CD14-positive monocyte (primary cell): ENCODE measurements at regions not wholly inside any gene's neighbourhood (a gene's known extent, or its start where the extent isn't known, plus 50 kb on each side); places are given as distances from the start of the nearest gene placed in this dataset.

Source experiments
- DNase-seq, 3 donors: peaks; one replicate each; pipeline ENCODE4 v3.0.0-alpha.2; 2011 to 2022
- H2AFZ ChIP-seq: 2 replicates; pipeline ENCODE4 v1.6.0; 2012; ENCODE audit warnings: mild to moderate bottlenecking, low read depth, low read length, inconsistent platforms; ENCODE audit not compliant: insufficient read depth, poor library complexity, severe bottlenecking
- H3K27ac ChIP-seq, 2 donors: 1 replicate in 1 of 2; 2 replicates in 1 of 2; pipeline ENCODE4 v1.5.1; 2012 to 2013; ENCODE audit warnings: low read length in 2 of 2, control low read depth in 1 of 2, inconsistent platforms in 1 of 2, low read depth in 1 of 2, mild to moderate bottlenecking in 1 of 2
- H3K27me3 ChIP-seq, 2 donors: one replicate each; pipeline versions ENCODE4 v1.6.0 to v1.6.1; 2011 to 2013; ENCODE audit warnings: low read length in 2 of 2; ENCODE audit not compliant: control insufficient read depth in 2 of 2, insufficient read depth in 2 of 2
- H3K36me3 ChIP-seq, 2 donors: replicated peaks in 1 of 2; 1 replicate in 1 of 2; 2 replicates in 1 of 2; pipeline versions ENCODE4 v1.5.1 to v1.6.1; 2012 to 2013; ENCODE audit warnings: low read length in 2 of 2, control low read depth in 1 of 2, inconsistent platforms in 1 of 2, mild to moderate bottlenecking in 1 of 2; ENCODE audit not compliant: insufficient read depth in 2 of 2, control insufficient read depth in 1 of 2
- H3K4me1 ChIP-seq, 2 donors: 1 replicate in 1 of 2; 2 replicates in 1 of 2; pipeline versions ENCODE4 v1.5.1 to v1.6.1; 2012 to 2013; ENCODE audit warnings: low read length in 2 of 2, control low read depth in 1 of 2, inconsistent platforms in 1 of 2, mild to moderate bottlenecking in 1 of 2, moderate library complexity in 1 of 2; ENCODE audit not compliant: insufficient read depth in 2 of 2, control insufficient read depth in 1 of 2
- H3K4me2 ChIP-seq: replicated peaks from 2 replicates; pipeline ENCODE3; 2012; ENCODE audit warnings: low read length, moderate library complexity, mild to moderate bottlenecking; ENCODE audit not compliant: poor library complexity, severe bottlenecking; ENCODE audit errors: extremely low read depth
- H3K4me3 ChIP-seq, 3 experiments: fragments of 200-600 bp in 1 of 3; sonication (generic) in 1 of 3; replicated peaks in 1 of 3; 1 replicate in 2 of 3; 2 replicates in 1 of 3; pipeline ENCODE4 v1.5.1; 2011 to 2013; ENCODE audit warnings: low read length in 3 of 3, mild to moderate bottlenecking in 3 of 3, control low read depth in 2 of 3, low read depth in 2 of 3, inconsistent platforms in 1 of 3, moderate library complexity in 1 of 3
- H3K79me2 ChIP-seq: 2 replicates; pipeline ENCODE4 v1.6.0; 2012; ENCODE audit warnings: mild to moderate bottlenecking, control low read depth, inconsistent platforms, low read length, moderate library complexity; ENCODE audit not compliant: insufficient read depth
- H3K9ac ChIP-seq: 2 replicates; pipeline ENCODE4 v1.6.0; 2017; ENCODE audit warnings: low read length, mild to moderate bottlenecking; ENCODE audit not compliant: insufficient read depth, poor library complexity, severe bottlenecking
- H3K9me3 ChIP-seq, 2 donors: replicated peaks in 1 of 2; 1 replicate in 1 of 2; 2 replicates in 1 of 2; pipeline versions ENCODE4 v1.5.1 to v1.6.1; 2012 to 2013; ENCODE audit warnings: low read length in 2 of 2, control low read depth in 1 of 2; ENCODE audit not compliant: control insufficient read depth in 1 of 2, insufficient read depth in 1 of 2
- H4K20me1 ChIP-seq: 2 replicates; pipeline ENCODE4 v1.6.0; 2012; ENCODE audit warnings: mild to moderate bottlenecking, low read length, control low read depth, moderate library complexity; ENCODE audit not compliant: insufficient read depth
- H3K27ac Mint-ChIP-seq, 7 donors: one replicate each; pipeline ENCODE4 v1.8.0; 2020; ENCODE audit warnings: mild to moderate bottlenecking in 7 of 7, mixed read lengths in 7 of 7, moderate library complexity in 6 of 7, inconsistent platforms in 2 of 7
- H3K27me3 Mint-ChIP-seq, 3 donors: one replicate each; pipeline ENCODE4 v1.8.0; 2021 to 2022; ENCODE audit warnings: low read depth in 3 of 3, mild to moderate bottlenecking in 3 of 3, mixed read lengths in 3 of 3, moderate library complexity in 3 of 3, inconsistent platforms in 1 of 3
- H3K36me3 Mint-ChIP-seq, 2 donors: one replicate each; pipeline ENCODE4 v1.8.0; 2020; ENCODE audit warnings: mixed read lengths in 2 of 2, inconsistent platforms in 1 of 2, mild to moderate bottlenecking in 1 of 2
- H3K4me1 Mint-ChIP-seq: one replicate; pipeline ENCODE4 v1.8.0; 2020; ENCODE audit warnings: mild to moderate bottlenecking, mixed read lengths
- H3K4me3 Mint-ChIP-seq, 2 donors: one replicate each; pipeline ENCODE4 v1.8.0; 2020; ENCODE audit warnings: mild to moderate bottlenecking in 2 of 2, mixed read lengths in 2 of 2, moderate library complexity in 1 of 2
- H3K9me3 Mint-ChIP-seq, 7 donors: one replicate each; pipeline ENCODE4 v1.8.0; 2020 to 2022; ENCODE audit warnings: mixed read lengths in 7 of 7, mild to moderate bottlenecking in 6 of 7, moderate library complexity in 6 of 7, inconsistent platforms in 2 of 7
- WGBS: methylation state at CpG from one replicate; pipeline ENCODE4 v1.1.5; 2013; ENCODE audit warnings: missing lambda C conversion rate; ENCODE audit not compliant: insufficient coverage; 5-methylcytosine and 5-hydroxymethylcytosine counted together
- intact Hi-C, 2 donors: fragments of 100-400 bp; cut with micrococcal nuclease; formaldehyde crosslinking; loops; one replicate each; pipeline versions ENCODE4 v1.15.0 to v1.15.1; 2023
- TF ChIP-seq, protein P1 (sequence below): fragments of 200-600 bp; IDR thresholded peaks from one replicate; pipeline ENCODE4 v1.8.0; 2022; ENCODE audit warnings: antibody characterized with exemption, mild to moderate bottlenecking

DNA sequence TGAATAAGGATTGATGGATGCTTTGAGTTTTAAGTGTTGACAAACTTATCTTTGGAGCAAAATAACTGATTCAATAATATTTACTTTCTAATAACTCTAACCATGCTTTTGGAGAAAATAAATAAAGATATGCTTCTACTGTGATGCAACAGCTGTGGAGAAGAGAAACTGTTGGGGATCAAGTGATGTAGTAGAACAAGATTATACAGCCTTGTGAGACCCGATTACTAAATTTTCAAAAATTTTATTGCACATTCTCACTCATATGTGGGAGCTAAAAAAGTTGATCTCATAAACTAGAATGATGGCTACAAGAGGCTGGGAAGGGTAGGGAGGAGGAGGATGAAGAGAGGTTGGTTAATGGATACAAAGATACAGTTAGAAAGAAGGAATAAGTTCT is 85.5 kb upstream of the OXGR1 start:
- Histone ChIP-seq H3K9ac (no peak overlapping the region), H3K36me3 (no peaks in the 10 kb centered on the region), H3K9me3 (peaks cover 0 to 4% of the 10 kb centered on the region in 2 donors), H3K27me3 (no peaks in the 10 kb centered on the region), H4K20me1 (no peaks in the 10 kb centered on the region), H3K27ac (no peak overlapping the region), H3K4me1 (peaks cover 31 to 39% of the 10 kb centered on the region in 2 donors), H3K4me2 (no peak overlapping the region), H2AFZ (no peak overlapping the region), H3K79me2 (no peaks in the 10 kb centered on the region), H3K4me3 (no peak overlapping the region)
- H3K27me3 Mint-ChIP-seq: no peaks in the 10 kb centered on the region
- H3K36me3 Mint-ChIP-seq: no peaks in the 10 kb centered on the region
- TF ChIP-seq, protein P1, sequence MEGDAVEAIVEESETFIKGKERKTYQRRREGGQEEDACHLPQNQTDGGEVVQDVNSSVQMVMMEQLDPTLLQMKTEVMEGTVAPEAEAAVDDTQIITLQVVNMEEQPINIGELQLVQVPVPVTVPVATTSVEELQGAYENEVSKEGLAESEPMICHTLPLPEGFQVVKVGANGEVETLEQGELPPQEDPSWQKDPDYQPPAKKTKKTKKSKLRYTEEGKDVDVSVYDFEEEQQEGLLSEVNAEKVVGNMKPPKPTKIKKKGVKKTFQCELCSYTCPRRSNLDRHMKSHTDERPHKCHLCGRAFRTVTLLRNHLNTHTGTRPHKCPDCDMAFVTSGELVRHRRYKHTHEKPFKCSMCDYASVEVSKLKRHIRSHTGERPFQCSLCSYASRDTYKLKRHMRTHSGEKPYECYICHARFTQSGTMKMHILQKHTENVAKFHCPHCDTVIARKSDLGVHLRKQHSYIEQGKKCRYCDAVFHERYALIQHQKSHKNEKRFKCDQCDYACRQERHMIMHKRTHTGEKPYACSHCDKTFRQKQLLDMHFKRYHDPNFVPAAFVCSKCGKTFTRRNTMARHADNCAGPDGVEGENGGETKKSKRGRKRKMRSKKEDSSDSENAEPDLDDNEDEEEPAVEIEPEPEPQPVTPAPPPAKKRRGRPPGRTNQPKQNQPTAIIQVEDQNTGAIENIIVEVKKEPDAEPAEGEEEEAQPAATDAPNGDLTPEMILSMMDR: no peak
- no peak overlapping the region for H3K4me3 Mint-ChIP-seq
- no peak for DNase-seq
- intact Hi-C loops: no loop called here
- H3K9me3 Mint-ChIP-seq: peaks cover 0 to 3% (median 0%) of the 10 kb centered on the region in 7 donors
- WGBS: no CpG with 5 or more reads among the region's 1 CpG
- peaks cover 36% of the 10 kb centered on the region for H3K4me1 Mint-ChIP-seq
- H3K27ac Mint-ChIP-seq: no peak overlapping the region

DNA sequence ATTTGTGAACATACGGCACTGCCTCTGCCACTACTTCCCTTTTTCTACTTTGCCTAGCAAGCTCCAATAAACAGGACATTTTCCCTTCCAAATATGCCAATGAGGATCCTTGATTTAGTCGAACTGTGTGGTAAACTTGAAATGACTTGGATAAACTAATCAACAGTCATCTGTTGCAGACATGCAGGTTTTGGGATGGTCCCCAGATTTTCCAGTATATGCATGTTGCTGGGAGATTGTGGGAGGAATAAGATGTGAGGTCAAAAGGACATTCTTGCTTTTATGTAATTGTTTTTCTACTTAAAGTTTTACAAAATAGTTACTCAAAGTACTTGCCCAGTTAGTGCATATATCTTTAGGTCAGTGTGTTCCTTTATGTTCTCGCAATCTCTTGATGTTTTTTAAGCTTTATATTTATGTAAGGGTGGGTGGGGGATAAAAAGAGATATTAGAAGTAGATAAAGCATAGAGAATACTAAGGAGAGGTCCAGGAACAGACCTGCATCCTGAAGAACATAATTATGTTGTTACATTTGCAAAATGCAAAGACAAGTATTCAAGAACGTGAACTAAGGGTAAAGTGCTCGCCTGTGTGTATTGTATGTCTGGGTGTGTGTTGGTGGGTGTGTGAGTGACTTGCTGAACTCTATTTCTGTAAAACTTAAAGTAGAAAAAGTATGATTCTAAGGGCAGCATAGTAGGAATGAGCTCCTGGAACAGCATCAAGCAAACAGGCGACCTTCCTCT is 88.4 kb upstream of the OXGR1 start:
- Histone ChIP-seq H3K4me3 (peak overlapping the region; percentile 5 to 64 (median 49)), H3K4me2 (peak overlapping the region; percentile 65), H3K27me3 (no peaks in the 10 kb centered on the region), H4K20me1 (no peaks in the 10 kb centered on the region), H3K9me3 (peaks cover 0 to 3% of the 10 kb centered on the region in 2 donors), H3K36me3 (no peaks in the 10 kb centered on the region), H3K79me2 (no peaks in the 10 kb centered on the region), H2AFZ (peak overlapping the region; percentile 42), H3K27ac (peak overlapping the region in 1 of 2 donors; percentile 40), H3K4me1 (peaks cover 17 to 21% of the 10 kb centered on the region in 2 donors), H3K9ac (no peak overlapping the region)
- Mint-ChIP-seq H3K27me3 (no peaks in the 10 kb centered on the region), H3K27ac (peak overlapping the region in 5 of 7 donors; percentile 7 to 54 (median 46)), H3K36me3 (no peaks in the 10 kb centered on the region), H3K4me3 (peak overlapping the region; percentile 69 to 86), H3K4me1 (peaks cover 21% of the 10 kb centered on the region), H3K9me3 (peaks cover 0 to 6% (median 3%) of the 10 kb centered on the region in 7 donors)
- DNase-seq: peak in 2 of 3 donors; percentile 8 to 36
- TF ChIP-seq, protein P1: no peak
- WGBS: 100% methylated on average over 1 of the region's 6 CpGs
- intact Hi-C loops: no loop called here
